ENCODE measurements at regions not wholly inside any gene's neighbourhood (a gene's known extent, or its start where the extent isn't known, plus 50 kb on each side); places are given as distances from the start of the nearest gene placed in this dataset.

GRCh38 chr12:115762936-115763335 lies 514.6 kb downstream of the MED13L start:
- no peak overlapping the region for H3K4me3 ChIP-seq (ENCODE audit: low read depth, low read length)

DNA sequence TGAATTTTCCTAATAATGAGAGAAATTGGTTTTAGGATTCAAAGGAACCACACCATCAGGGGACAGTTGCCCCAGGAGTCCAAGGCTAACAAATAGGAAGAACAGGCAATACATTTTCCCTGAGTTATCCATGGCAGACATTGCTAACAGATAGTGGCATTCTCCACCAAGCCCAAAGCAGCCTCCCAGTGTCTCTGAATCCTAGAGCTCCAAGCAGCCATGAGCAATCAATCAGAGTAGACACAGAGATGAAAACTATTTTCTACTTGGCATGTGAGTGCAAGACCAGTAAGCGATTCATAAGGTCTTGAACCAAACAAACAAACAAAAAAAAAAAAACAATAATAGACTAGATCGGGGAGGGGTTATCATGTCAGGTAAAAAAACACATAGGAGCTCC lies 515.7 kb downstream of the MED13L start:
- H3K4me3 ChIP-seq (ENCODE audit: low read depth, low read length) = no peak overlapping the region

DNA sequence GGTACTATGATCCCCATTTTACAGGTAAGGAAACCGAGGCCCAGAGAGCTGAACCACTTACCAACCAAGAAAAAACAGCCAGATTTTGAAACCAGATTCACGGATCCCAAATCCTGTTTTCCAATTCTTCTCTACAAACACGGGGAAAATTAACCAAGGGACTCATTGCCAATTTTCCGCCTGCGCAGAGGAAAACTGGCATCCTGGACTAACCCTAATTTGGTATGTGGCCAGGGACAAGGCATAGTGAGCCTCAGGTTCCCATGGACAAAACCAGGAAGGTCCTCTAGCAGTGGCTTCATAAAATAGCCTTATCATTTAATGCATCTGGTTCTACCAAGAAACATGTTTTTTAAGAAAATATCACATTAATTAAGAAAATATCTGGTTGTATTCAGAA lies 517.3 kb downstream of the MED13L start:
- no peak overlapping the region for H3K4me3 ChIP-seq (ENCODE audit: low read depth, low read length)

- no peak overlapping the region for H3K4me3 ChIP-seq (ENCODE audit: low read depth, low read length)
Measured at GRCh38 chr12:115758877-115759620, 518.4 kb downstream of the MED13L start.

DNA sequence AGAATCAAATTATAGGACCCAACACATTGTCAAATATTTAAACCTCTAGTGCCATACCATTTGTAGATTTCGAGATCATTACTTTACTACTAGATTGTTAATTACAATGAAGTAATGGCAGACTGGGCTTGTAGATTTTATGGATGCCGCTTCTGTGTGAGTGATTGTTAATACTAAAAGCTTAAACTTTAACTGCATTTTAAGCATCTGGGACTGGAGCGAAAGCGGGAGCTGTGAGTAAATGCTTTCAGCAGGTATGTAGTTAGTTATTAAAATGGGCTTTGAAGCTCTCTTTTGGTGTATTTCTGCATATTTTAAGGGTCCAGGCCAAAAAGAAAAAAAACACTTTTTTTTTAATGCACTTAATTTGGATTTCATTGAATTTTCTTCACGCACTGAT lies 519.3 kb downstream of the MED13L start:
- H3K4me3 ChIP-seq (ENCODE audit: low read depth, low read length) = no peak overlapping the region

- H3K4me3 ChIP-seq (ENCODE audit: low read depth, low read length) = no peak overlapping the region
Measured at GRCh38 chr12:115756804-115757203, 520.7 kb downstream of the MED13L start.

- no peak overlapping the region for H3K4me3 ChIP-seq (ENCODE audit: low read depth, low read length)
Measured at GRCh38 chr12:115756271-115756670, 521.2 kb downstream of the MED13L start.

- H3K4me3 ChIP-seq (ENCODE audit: low read depth, low read length) = no peak overlapping the region
Measured at GRCh38 chr12:115755725-115756085, 521.8 kb downstream of the MED13L start.

GRCh38 chr12:115755061-115755724 lies 522.3 kb downstream of the MED13L start:
- H3K4me3 ChIP-seq (ENCODE audit: low read depth, low read length) = no peak overlapping the region

- no peak overlapping the region for H3K4me3 ChIP-seq (ENCODE audit: low read depth, low read length)
Measured at GRCh38 chr12:115752913-115753726, 524.4 kb downstream of the MED13L start.

DNA sequence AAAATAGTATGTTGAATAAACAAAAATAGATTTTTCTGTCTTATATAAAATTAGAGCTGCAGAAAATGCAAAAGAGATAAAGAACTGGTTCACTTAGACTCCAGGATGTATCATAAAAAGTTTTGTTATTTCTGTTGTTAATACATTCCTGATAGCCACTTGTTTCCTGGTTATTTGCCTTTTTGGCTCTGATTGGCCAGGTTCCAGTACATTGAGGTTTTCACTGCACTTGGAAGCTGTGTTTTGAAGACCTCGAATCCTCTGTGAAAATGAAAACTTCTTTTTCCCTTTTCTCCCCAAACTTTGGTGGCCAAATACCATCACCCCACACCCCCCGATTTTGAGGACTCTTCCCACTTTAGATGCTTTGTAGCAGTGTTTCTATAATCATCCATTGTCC lies 525.3 kb downstream of the MED13L start:
- no peak overlapping the region for H3K4me3 ChIP-seq (ENCODE audit: low read depth, low read length)

- H3K4me3 ChIP-seq (ENCODE audit: low read depth, low read length) = no peak overlapping the region
Measured at GRCh38 chr12:115750340-115750739, 527.2 kb downstream of the MED13L start.

DNA sequence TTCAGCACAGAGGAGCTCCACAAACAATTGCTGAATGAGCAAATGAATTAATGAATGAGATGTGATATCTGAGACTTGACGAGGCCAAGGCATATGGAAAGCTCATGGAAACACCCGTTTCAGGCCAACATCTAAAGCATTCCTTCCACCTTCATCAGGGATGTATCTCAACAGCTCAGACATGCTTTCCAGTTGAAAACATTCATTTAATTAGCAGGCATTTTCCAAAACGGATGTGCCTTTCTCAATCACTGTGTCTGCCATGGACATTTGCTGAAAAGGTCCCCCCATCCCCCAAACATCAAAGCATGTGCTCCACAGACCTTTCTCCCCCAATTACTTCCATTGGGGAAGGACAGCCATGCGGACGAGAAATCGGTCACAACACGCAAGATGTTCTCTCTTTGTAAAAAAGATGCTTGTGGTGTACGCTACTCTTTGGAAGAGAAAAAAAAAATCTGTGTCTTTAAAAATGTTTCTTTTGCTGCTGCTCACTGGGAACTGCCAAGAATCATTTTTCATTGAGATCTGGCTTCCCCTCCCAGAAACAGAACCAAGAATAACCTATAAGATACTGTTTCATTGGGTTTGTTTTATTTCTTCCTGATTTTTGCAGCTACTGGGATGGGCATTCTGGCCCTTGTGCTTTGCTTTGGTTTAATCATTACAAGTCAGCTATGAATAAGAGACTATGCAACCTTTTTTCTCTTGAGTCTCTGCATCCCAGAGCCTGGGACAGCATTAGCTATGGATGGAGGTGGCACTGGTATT lies 528.2 kb downstream of the MED13L start:
- no peak overlapping the region for H3K4me3 ChIP-seq (ENCODE audit: low read depth, low read length)

DNA sequence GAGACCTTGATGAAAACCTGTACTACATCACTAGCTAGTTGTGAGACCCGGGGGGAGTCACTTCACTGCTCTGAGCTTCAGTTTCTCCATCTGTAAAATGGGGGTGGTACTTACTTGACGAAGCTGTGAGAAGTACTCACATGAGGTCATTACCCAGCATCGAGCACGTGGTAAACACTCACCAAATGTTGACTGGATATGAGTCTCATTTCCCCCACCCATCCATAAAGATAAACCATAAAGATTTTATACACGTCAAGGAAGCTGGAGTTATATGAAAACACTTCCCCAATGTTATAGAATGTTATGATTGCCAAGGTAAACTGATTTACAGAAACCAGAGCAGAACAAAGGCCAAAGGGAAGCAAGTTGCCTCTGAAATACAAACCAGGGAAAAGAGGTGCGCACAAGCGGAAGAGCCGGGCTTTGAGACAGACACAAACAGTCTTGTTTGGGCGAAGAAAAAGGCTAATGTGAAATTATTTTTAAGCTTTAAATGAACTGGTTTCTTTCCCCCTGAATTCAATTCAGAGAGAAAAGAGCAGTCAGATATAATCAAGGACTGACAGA lies 536.8 kb downstream of the MED13L start:
- no peak overlapping the region for H3K4me3 ChIP-seq (ENCODE audit: low read depth, low read length)

GRCh38 chr12:115737895-115738294 lies 539.6 kb downstream of the MED13L start:
- no peak overlapping the region for H3K4me3 ChIP-seq (ENCODE audit: low read depth, low read length)

- H3K4me3 ChIP-seq (ENCODE audit: low read depth, low read length) = no peak overlapping the region
Measured at GRCh38 chr12:115736360-115736759, 541.1 kb downstream of the MED13L start.

GRCh38 chr12:115730975-115731541 lies 546.4 kb downstream of the MED13L start:
- no peak overlapping the region for H3K4me3 ChIP-seq (ENCODE audit: low read depth, low read length)

DNA sequence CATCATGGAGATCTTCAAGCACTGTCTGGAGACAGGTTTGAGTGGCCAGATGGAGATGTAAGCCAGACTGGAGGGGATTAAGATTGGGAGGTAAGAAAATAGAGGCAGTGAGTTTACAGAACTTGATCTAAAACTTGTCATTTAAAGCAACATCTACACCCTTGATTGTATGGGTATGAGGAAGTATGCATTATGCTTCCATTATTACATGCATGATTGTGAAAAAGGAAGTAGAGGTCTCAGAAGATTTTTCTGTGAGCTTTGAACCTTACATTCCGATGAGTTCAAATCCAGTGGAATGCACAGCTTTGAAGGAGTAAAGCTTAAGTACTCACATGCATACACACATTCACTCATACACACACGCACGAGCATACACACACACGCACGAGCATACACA lies 550.8 kb downstream of the MED13L start:
- H3K4me3 ChIP-seq (ENCODE audit: low read depth, low read length) = no peak overlapping the region

GRCh38 chr12:115722181-115722580 lies 555.3 kb downstream of the MED13L start:
- H3K4me3 ChIP-seq (ENCODE audit: low read depth, low read length) = no peak overlapping the region

DNA sequence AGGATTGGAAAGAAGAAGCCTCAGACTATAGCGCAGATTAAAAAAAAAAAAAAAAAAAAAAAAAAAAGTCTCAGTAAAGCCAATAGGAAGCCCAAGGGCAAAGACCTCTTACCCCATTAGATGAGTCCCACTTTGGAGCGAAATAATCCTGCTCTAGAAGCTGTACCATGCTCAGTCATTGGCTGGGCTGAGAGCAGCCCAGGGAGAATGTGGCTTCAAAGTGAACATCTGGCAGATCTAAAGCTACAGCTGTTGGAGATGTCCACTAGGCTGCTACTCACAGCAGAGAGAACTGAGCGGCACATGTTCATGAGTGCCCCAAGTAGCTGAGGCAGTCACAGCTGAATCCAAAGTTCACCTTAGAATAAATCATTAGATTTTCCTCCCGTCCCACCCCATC lies 560.9 kb downstream of the MED13L start:
- H3K4me3 ChIP-seq (ENCODE audit: low read depth, low read length) = no peak overlapping the region
